ENCODE measurements at regions not wholly inside any gene's neighbourhood (a gene's known extent, or its start where the extent isn't known, plus 50 kb on each side); places are given as distances from the start of the nearest gene placed in this dataset.

- DNase-seq: no peak
Measured at GRCh38 chr4:179981161-179981560, 2262.0 kb upstream of the TENM3 start.

- no peak for DNase-seq
Measured at GRCh38 chr4:179989975-179990374, 2253.2 kb upstream of the TENM3 start.

GRCh38 chr4:180009316-180009715, 2233.9 kb upstream of the TENM3 start:
- no peak for DNase-seq

GRCh38 chr4:180028682-180029081, 2214.5 kb upstream of the TENM3 start:
- DNase-seq: peak in 15 of 51 donors; percentile 0 to 40 (median 9)

- no peak for DNase-seq
Measured at GRCh38 chr4:180031330-180031729, 2211.9 kb upstream of the TENM3 start.

GRCh38 chr4:180041576-180041975, 2201.6 kb upstream of the TENM3 start:
- no peak for DNase-seq

- DNase-seq: no peak
Measured at GRCh38 chr4:180052629-180053028, 2190.6 kb upstream of the TENM3 start.

GRCh38 chr4:180054291-180054690, 2188.9 kb upstream of the TENM3 start:
- DNase-seq: peak in 1 of 51 donors; percentile 1

- DNase-seq: peak in 1 of 51 donors; percentile 54
Measured at GRCh38 chr4:180057299-180057721, 2185.9 kb upstream of the TENM3 start.

GRCh38 chr4:180057891-180058671, 2185.1 kb upstream of the TENM3 start:
- peak in 35 of 51 donors; percentile 3 to 73 (median 32) for DNase-seq

GRCh38 chr4:180058691-180059215, 2184.4 kb upstream of the TENM3 start:
- DNase-seq: peak in 47 of 51 donors; percentile 3 to 80 (median 51)

GRCh38 chr4:180059216-180059881, 2183.9 kb upstream of the TENM3 start:
- peak in 26 of 51 donors; percentile 0 to 78 (median 20) for DNase-seq

GRCh38 chr4:180060159-180060889, 2182.9 kb upstream of the TENM3 start:
- peak in 1 of 51 donors; percentile 54 for DNase-seq

GRCh38 chr4:180081072-180081471, 2162.1 kb upstream of the TENM3 start:
- no peak for DNase-seq

- DNase-seq: no peak
Measured at GRCh38 chr4:180084561-180084960, 2158.6 kb upstream of the TENM3 start.

GRCh38 chr4:180086480-180087190, 2156.6 kb upstream of the TENM3 start:
- DNase-seq: no peak

- DNase-seq: no peak
Measured at GRCh38 chr4:180098586-180098985, 2144.6 kb upstream of the TENM3 start.

GRCh38 chr4:180099957-180100356, 2143.2 kb upstream of the TENM3 start:
- no peak for DNase-seq

- no peak for DNase-seq
Measured at GRCh38 chr4:180100433-180101344, 2142.5 kb upstream of the TENM3 start.

Measured in hypothalamus (tissue), 51 donors.